CD8-positive, alpha-beta memory T cell (primary cell): ENCODE measurements at regions not wholly inside any gene's neighbourhood (a gene's known extent, or its start where the extent isn't known, plus 50 kb on each side); places are given as distances from the start of the nearest gene placed in this dataset.
A peak's percentile ranks its signal among the peaks of the same experiment; 100 is the strongest.

Source experiments
- CTCF ChIA-PET: fragments of 350-600 bp; sonication (Branson Sonifier 250); formaldehyde crosslinking; loops from one replicate; lab custom pipeline; 2021; ENCODE audit warnings: antibody characterized with exemption; lab: Charles Lee
- POLR2A ChIA-PET: fragments of 350-600 bp; sonication (Branson Sonifier 250); formaldehyde crosslinking; loops from one replicate; lab custom pipeline; 2021; ENCODE audit warnings: antibody characterized with exemption; lab: Charles Lee
- DNase-seq, 5 donors: peaks; one replicate each; pipeline versions ENCODE4 v3.0.0 to v3.0.0-alpha.2; 2020 to 2022; ENCODE audit warnings: mixed read lengths in 1 of 5
- H3K27ac ChIP-seq: one replicate; pipeline ENCODE4 v1.7.0; 2013; ENCODE audit warnings: low read depth, mild to moderate bottlenecking, low read length, moderate library complexity
- H3K27me3 ChIP-seq: 2 replicates; pipeline ENCODE4 v1.7.0; 2013; ENCODE audit warnings: low read length, mild to moderate bottlenecking; ENCODE audit not compliant: insufficient read depth, poor library complexity, severe bottlenecking
- H3K36me3 ChIP-seq: 2 replicates; pipeline ENCODE4 v1.7.0; 2013; ENCODE audit warnings: mild to moderate bottlenecking, low read length, moderate library complexity; ENCODE audit not compliant: insufficient read depth
- H3K4me1 ChIP-seq: 2 replicates; pipeline ENCODE4 v1.7.0; 2013; ENCODE audit warnings: mild to moderate bottlenecking, low read length, moderate library complexity; ENCODE audit not compliant: insufficient read depth
- H3K4me3 ChIP-seq: 2 replicates; pipeline ENCODE4 v1.7.0; 2013; ENCODE audit warnings: mild to moderate bottlenecking, low read length
- H3K9me3 ChIP-seq: 2 replicates; pipeline ENCODE4 v1.7.0; 2013; ENCODE audit warnings: mild to moderate bottlenecking, low read length
- H3K27ac Mint-ChIP-seq, 8 donors: one replicate each; pipeline ENCODE4 v1.8.0; 2020 to 2021; ENCODE audit warnings: mixed read lengths in 8 of 8, mild to moderate bottlenecking in 6 of 8, inconsistent platforms in 3 of 8, moderate library complexity in 3 of 8
- H3K27me3 Mint-ChIP-seq, 2 donors: one replicate each; pipeline ENCODE4 v1.8.0; 2020 to 2021; ENCODE audit warnings: mixed read lengths in 2 of 2, mild to moderate bottlenecking in 1 of 2, moderate library complexity in 1 of 2
- H3K36me3 Mint-ChIP-seq, 3 donors: one replicate each; pipeline ENCODE4 v1.8.0; 2020 to 2021; ENCODE audit warnings: mixed read lengths in 3 of 3, inconsistent platforms in 1 of 3, mild to moderate bottlenecking in 1 of 3
- H3K4me1 Mint-ChIP-seq, 3 donors: one replicate each; pipeline ENCODE4 v1.8.0; 2020 to 2021; ENCODE audit warnings: mixed read lengths in 3 of 3, inconsistent platforms in 1 of 3, mild to moderate bottlenecking in 1 of 3
- H3K4me3 Mint-ChIP-seq, 7 donors: one replicate each; pipeline ENCODE4 v1.8.0; 2020 to 2021; ENCODE audit warnings: mixed read lengths in 7 of 7, mild to moderate bottlenecking in 6 of 7, moderate library complexity in 4 of 7, inconsistent platforms in 2 of 7
- H3K9me3 Mint-ChIP-seq, 5 donors: one replicate each; pipeline ENCODE4 v1.8.0; 2020 to 2022; ENCODE audit warnings: mixed read lengths in 5 of 5, mild to moderate bottlenecking in 3 of 5, moderate library complexity in 2 of 5, inconsistent platforms in 1 of 5

GRCh38 chr2:113838744-113839444 is 51.0 kb upstream of the ACTR3 start:
- Mint-ChIP-seq H3K9me3 (no peaks in the 10 kb centered on the region), H3K27ac (no peak overlapping the region), H3K27me3 (no peaks in the 10 kb centered on the region), H3K4me1 (no peaks in the 10 kb centered on the region), H3K4me3 (no peak overlapping the region), H3K36me3 (peaks cover 7 to 12% (median 10%) of the 10 kb centered on the region in 3 donors)
- no peak for DNase-seq
- Histone ChIP-seq H3K9me3 (no peaks in the 10 kb centered on the region), H3K4me1 (no peaks in the 10 kb centered on the region), H3K36me3 (no peaks in the 10 kb centered on the region), H3K27ac (no peak overlapping the region), H3K4me3 (no peak overlapping the region), H3K27me3 (no peaks in the 10 kb centered on the region)
- CTCF ChIA-PET: no interaction called here
- POLR2A ChIA-PET: no interaction called here

- Mint-ChIP-seq H3K4me1 (no peaks in the 10 kb centered on the region), H3K4me3 (no peak overlapping the region), H3K27me3 (no peaks in the 10 kb centered on the region), H3K9me3 (no peaks in the 10 kb centered on the region), H3K27ac (no peak overlapping the region), H3K36me3 (peaks cover 7 to 12% (median 10%) of the 10 kb centered on the region in 3 donors)
- no peak for DNase-seq
- no peaks in the 10 kb centered on the region for H3K9me3 ChIP-seq
- no peak overlapping the region for H3K27ac ChIP-seq
- CTCF ChIA-PET: no interaction called here
- no peak overlapping the region for H3K4me3 ChIP-seq
- no peaks in the 10 kb centered on the region for H3K27me3 ChIP-seq
- H3K36me3 ChIP-seq: no peaks in the 10 kb centered on the region
- POLR2A ChIA-PET: no interaction called here
- no peaks in the 10 kb centered on the region for H3K4me1 ChIP-seq
Measured at GRCh38 chr2:113838277-113838676, 51.6 kb upstream of the ACTR3 start.

DNA sequence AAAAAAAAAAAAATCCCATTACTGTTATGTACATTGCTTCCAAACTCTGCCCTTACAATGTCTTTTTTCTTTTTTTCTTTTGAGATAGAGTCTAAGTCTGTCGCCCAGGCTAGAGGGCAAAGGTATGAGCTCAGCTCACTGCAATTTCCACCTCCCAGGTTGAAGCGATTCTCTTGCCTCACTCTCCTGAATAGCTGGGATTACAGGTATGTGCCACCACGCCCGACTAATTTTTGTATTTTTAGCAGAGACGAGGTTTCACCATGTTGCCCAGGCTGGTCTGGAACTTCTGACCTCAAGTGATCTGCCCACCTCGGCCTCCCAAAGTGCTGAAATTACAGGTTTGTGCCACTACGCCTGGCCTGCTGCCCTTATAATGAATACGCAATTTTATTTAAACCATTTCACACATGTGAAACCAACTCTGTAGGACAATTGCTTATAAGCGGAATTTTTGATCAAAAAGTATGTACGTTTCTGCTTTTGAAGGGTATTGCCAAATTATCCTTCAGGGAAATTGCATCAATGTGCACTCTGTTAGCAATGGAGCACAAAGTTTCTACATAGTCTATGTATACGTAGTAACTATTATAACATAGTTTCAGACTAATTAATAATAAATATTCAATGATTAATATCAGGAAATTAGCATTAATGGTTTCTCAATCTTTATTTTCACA is 55.7 kb upstream of the ACTR3 start:
- H3K36me3 Mint-ChIP-seq: peaks cover 0 to 3% (median 0%) of the 10 kb centered on the region in 3 donors
- POLR2A ChIA-PET: no interaction called here
- no peaks in the 10 kb centered on the region for H3K27me3 ChIP-seq
- H3K36me3 ChIP-seq: no peaks in the 10 kb centered on the region
- H3K9me3 Mint-ChIP-seq: no peaks in the 10 kb centered on the region
- no peak overlapping the region for H3K4me3 ChIP-seq
- H3K27ac ChIP-seq: no peak overlapping the region
- no peak overlapping the region for H3K4me3 Mint-ChIP-seq
- no peak overlapping the region for H3K27ac Mint-ChIP-seq
- no peaks in the 10 kb centered on the region for H3K27me3 Mint-ChIP-seq
- no peaks in the 10 kb centered on the region for H3K4me1 Mint-ChIP-seq
- no peaks in the 10 kb centered on the region for H3K4me1 ChIP-seq
- CTCF ChIA-PET: interaction anchor here (0.6 kb wide), 1 partner anchor 130 kb away, joined by 3 read pairs; no protein-coding TSS in a partner anchor
- no peak for DNase-seq
- H3K9me3 ChIP-seq: no peaks in the 10 kb centered on the region

GRCh38 chr2:113832795-113833290 is 57.0 kb upstream of the ACTR3 start:
- no peak overlapping the region for H3K27ac Mint-ChIP-seq
- Histone ChIP-seq H3K4me1 (no peaks in the 10 kb centered on the region), H3K36me3 (no peaks in the 10 kb centered on the region), H3K4me3 (no peak overlapping the region), H3K9me3 (no peaks in the 10 kb centered on the region), H3K27ac (no peak overlapping the region), H3K27me3 (no peaks in the 10 kb centered on the region)
- CTCF ChIA-PET: no interaction called here
- no peaks in the 10 kb centered on the region for H3K4me1 Mint-ChIP-seq
- no peaks in the 10 kb centered on the region for H3K9me3 Mint-ChIP-seq
- H3K4me3 Mint-ChIP-seq: no peak overlapping the region
- no peaks in the 10 kb centered on the region for H3K27me3 Mint-ChIP-seq
- DNase-seq: no peak
- POLR2A ChIA-PET: no interaction called here
- peaks cover 0 to 3% (median 0%) of the 10 kb centered on the region in 3 donors for H3K36me3 Mint-ChIP-seq

- Mint-ChIP-seq H3K27me3 (no peaks in the 10 kb centered on the region), H3K36me3 (peaks cover 0 to 4% (median 3%) of the 10 kb centered on the region in 3 donors), H3K27ac (peak overlapping the region in 1 of 8 donors; percentile 47), H3K9me3 (no peaks in the 10 kb centered on the region), H3K4me1 (no peaks in the 10 kb centered on the region), H3K4me3 (no peak overlapping the region)
- Histone ChIP-seq H3K4me3 (no peak overlapping the region), H3K4me1 (no peaks in the 10 kb centered on the region), H3K9me3 (no peaks in the 10 kb centered on the region), H3K36me3 (no peaks in the 10 kb centered on the region), H3K27ac (no peak overlapping the region), H3K27me3 (no peaks in the 10 kb centered on the region)
- CTCF ChIA-PET: no interaction called here
- DNase-seq: no peak
- POLR2A ChIA-PET: no interaction called here
Measured at GRCh38 chr2:113831161-113831560, 58.7 kb upstream of the ACTR3 start.

DNA sequence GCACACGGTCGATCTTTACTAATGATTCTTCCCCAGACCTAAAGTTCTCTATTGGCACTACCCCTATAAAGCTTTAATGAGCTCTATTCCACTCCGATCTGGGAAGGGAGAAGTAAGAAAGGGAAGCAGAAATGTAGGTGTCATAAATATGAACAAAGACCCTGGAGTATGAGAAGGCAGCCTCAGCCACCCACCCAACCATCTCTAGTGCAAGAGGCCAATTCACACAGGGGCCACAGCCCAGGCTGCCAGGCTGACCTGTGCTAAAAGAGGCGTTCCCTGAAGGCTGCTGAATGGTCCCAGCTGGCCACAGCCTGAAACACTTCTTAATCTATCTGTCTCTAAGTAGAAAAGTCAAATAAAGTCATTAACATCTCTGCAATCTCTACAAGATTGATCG is 60.1 kb upstream of the ACTR3 start:
- ChIA-PET CTCF (no interaction called here), POLR2A (no interaction called here)
- Histone ChIP-seq H3K9me3 (no peaks in the 10 kb centered on the region), H3K4me3 (no peak overlapping the region), H3K4me1 (no peaks in the 10 kb centered on the region), H3K27ac (no peak overlapping the region), H3K27me3 (no peaks in the 10 kb centered on the region), H3K36me3 (no peaks in the 10 kb centered on the region)
- H3K27me3 Mint-ChIP-seq: no peaks in the 10 kb centered on the region
- no peak overlapping the region for H3K4me3 Mint-ChIP-seq
- H3K36me3 Mint-ChIP-seq: peaks cover 0 to 4% (median 3%) of the 10 kb centered on the region in 3 donors
- H3K4me1 Mint-ChIP-seq: no peaks in the 10 kb centered on the region
- H3K9me3 Mint-ChIP-seq: no peaks in the 10 kb centered on the region
- no peak for DNase-seq
- no peak overlapping the region for H3K27ac Mint-ChIP-seq

DNA sequence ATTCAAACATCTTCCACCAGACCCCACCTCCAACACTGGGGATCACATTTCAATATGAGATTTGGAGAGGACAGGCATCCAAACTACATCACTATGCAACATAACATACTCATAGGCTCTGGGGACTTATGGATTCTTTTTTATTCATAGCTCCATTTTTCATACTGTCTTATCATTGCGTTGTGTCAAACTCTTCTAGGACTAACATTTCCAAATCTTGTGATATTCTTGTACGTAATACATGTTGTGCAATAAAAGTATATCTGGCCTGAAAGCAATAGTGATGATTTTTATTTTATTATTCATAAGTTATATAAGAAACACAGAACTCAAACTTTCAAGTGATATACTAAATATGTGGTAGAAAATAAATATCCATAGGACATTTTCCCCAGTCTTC is 60.6 kb upstream of the ACTR3 start:
- H3K27me3 ChIP-seq: no peaks in the 10 kb centered on the region
- H3K9me3 ChIP-seq: no peaks in the 10 kb centered on the region
- H3K9me3 Mint-ChIP-seq: no peaks in the 10 kb centered on the region
- peaks cover 0 to 4% (median 3%) of the 10 kb centered on the region in 3 donors for H3K36me3 Mint-ChIP-seq
- no peak overlapping the region for H3K4me3 Mint-ChIP-seq
- no peaks in the 10 kb centered on the region for H3K4me1 ChIP-seq
- H3K27ac ChIP-seq: no peak overlapping the region
- no peak overlapping the region for H3K27ac Mint-ChIP-seq
- CTCF ChIA-PET: no interaction called here
- H3K36me3 ChIP-seq: no peaks in the 10 kb centered on the region
- H3K27me3 Mint-ChIP-seq: no peaks in the 10 kb centered on the region
- POLR2A ChIA-PET: no interaction called here
- no peak overlapping the region for H3K4me3 ChIP-seq
- no peak for DNase-seq
- H3K4me1 Mint-ChIP-seq: no peaks in the 10 kb centered on the region

GRCh38 chr2:113828049-113828742 is 61.7 kb upstream of the ACTR3 start:
- ChIA-PET CTCF (no interaction called here), POLR2A (no interaction called here)
- H3K27me3 ChIP-seq: no peaks in the 10 kb centered on the region
- DNase-seq: no peak
- H3K27ac ChIP-seq: no peak overlapping the region
- no peak overlapping the region for H3K4me3 ChIP-seq
- H3K27me3 Mint-ChIP-seq: no peaks in the 10 kb centered on the region
- no peaks in the 10 kb centered on the region for H3K9me3 ChIP-seq
- H3K27ac Mint-ChIP-seq: no peak overlapping the region
- H3K9me3 Mint-ChIP-seq: no peaks in the 10 kb centered on the region
- H3K4me1 Mint-ChIP-seq: no peaks in the 10 kb centered on the region
- H3K36me3 Mint-ChIP-seq: peaks cover 0 to 4% (median 3%) of the 10 kb centered on the region in 3 donors
- H3K4me3 Mint-ChIP-seq: no peak overlapping the region
- no peaks in the 10 kb centered on the region for H3K36me3 ChIP-seq
- no peaks in the 10 kb centered on the region for H3K4me1 ChIP-seq
